ENCODE measurements at regions not wholly inside any gene's neighbourhood (a gene's known extent, or its start where the extent isn't known, plus 50 kb on each side); places are given as distances from the start of the nearest gene placed in this dataset.
"Not testable (repeated sequence)": the region's sequence is repeated elsewhere in the genome, so short reads cannot be mapped to it uniquely, and the experiment has no call there.

DNA sequence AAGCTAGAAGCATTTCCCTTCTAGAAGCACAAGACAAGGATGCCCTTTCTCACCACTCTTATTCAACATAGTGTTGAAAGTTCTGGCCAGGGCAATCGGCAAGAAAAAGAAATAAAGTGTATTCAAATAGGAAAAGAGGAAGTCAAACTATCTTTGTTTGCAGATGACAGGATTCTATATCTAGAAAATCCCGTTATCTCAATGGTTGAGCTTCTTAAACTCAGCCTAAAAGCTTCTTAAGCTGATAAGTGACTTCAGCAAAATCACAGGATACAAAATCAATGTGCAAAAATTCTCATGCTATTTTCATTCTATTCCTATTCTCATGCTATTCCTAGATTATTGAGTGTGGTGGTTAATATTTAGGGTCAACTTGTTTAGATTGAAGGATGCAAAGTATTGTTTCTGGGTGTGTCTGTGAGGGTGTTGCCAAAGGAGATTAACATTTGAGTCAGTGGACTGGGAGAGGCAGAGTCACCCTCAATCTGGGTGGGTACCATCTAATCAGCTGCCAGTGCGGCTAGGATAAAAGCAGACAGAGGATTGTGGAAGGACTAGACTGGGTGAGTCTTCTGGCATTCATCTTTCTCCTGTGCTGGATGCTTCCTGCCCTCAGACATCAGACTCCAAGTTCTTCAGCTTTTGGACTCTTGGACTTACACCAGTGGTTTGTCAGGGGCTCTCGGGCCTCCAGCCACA is 111.9 kb downstream of the LSMEM1 start:
- not testable (repeated sequence) for H3K4me3 ChIP-seq, H3K27ac ChIP-seq

DNA sequence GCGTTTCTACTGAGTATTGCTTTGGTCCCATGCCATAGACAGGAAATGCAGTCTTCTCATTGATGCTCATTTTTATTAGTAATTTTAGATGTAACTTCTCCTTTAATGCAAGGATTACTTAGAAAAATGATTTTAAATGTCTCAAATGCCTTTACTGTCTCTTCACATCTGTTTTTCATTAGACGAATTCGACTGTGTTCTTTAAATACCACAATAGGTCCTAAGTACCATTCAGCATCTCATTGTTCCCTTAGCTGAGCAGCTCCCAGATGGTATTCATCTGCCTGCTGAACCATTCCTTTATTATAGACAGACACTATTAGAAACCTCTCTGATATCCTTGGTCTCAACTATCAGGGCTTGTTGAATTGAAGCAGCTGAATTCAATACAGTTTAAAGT is 113.6 kb downstream of the LSMEM1 start:
- no peak overlapping the region for H3K27ac ChIP-seq
- H3K4me3 ChIP-seq, result no peak overlapping the region

DNA sequence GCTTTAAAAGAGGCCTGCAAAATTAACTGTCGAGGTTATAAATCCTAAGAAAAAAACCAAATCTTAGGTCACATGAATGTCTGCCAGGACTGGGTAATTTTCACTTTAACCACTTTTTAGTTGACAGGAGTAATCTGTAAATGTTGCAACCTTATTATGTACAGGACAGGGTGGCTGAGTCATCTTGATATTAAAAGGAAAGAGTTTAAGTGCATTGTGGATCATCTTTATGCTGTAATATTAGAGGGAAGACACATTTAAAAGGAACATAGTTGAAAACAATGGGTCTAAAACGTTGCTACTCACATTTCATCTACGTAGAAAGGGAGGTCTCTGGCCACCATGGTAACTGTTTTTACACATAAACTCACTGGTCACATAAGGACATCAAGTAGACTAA is 115.5 kb downstream of the LSMEM1 start:
- no peak overlapping the region for H3K27ac ChIP-seq
- H3K4me3 ChIP-seq, result no peak overlapping the region

DNA sequence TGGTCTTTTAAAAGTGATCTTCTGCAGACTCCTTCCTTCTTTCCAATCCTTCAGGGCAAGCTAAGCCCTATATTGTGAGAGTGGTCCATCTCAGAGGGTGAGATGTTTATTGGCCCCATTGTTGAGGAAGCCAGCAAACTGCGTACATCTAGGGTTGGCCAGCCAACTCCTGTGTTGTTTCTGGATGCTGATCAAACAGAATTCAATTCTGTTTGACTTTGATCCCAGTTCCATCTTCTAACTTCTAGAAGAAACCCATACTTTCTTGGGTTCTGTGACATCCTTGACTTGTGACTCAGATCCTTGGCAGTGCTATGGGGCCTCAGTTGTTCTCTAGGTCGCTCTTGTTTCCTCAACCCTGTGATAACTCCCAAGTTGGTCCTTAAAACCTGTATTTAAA is 116.2 kb downstream of the LSMEM1 start:
- no peak overlapping the region for H3K27ac ChIP-seq
- no peak overlapping the region for H3K4me3 ChIP-seq

GRCh38 chr7:112603673-112604072 is 122.9 kb downstream of the LSMEM1 start:
- H3K4me3 ChIP-seq, result no peak overlapping the region

DNA sequence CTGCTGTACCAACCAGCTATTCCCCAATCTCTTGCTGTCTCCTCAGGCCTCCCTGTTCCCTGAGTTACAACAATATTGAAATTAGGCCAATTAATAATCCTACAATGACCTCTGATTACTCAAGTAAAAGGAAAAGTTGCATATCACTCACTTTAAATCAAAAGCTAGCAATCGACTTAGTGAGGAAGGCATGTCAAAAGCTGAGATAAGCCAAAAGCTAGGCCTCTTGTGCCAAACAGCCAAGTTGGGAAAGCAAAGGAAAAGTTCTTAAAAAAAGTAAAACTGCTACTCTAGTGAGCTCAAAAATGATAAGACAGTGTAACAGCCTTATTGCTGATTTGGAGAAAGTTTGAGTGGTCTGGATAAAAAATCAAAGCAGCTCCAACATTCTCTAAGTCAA is 129.8 kb downstream of the LSMEM1 start:
- Histone ChIP-seq H3K27ac (no peak overlapping the region), H3K4me3 (no peak overlapping the region)

More at GRCh38 chr7:112603673-112604072, 122.9 kb downstream of the LSMEM1 start:
- H3K27ac ChIP-seq, result no peak overlapping the region

DNA sequence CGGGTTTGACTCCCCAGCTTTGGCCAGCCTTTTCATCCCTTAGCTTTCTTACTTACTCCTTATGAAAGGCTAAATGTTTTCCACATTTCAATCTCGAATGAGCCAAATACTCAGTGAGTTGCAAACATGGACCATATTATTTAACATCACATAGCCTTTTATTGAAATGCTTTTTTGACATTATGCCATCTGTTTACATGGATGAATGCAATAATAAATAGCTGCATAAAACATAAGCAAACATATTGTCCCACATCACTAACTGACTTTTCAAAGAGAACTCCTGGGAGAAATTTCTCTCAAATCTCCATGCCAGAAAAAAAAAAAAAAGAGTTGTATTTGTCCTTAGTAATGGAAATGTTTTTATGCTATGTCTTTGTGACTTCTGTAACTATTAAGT is 134.9 kb downstream of the LSMEM1 start:
- no peak overlapping the region for H3K4me3 ChIP-seq
- no peak overlapping the region for H3K27ac ChIP-seq

DNA sequence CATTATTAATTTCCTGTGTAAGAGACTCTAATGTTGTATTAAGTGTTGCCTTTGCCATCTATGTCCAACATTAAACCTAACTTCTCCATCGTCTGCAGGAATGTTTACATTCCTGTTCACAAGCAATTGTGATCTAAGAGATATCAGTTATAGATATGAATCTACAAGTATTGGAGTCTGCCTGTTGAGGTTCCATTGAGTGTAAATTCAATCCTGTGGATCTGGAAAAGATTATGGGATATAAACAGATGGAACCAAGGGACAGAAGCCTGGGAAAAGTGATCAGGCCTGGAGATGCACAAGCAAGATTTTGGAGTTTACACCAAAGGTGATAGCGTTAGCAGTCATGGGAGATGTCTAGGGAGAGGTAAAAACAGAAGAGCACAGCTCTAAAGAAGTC is 135.5 kb downstream of the LSMEM1 start:
- H3K27ac ChIP-seq, result no peak overlapping the region
- no peak overlapping the region for H3K4me3 ChIP-seq

GRCh38 chr7:112619343-112619742 is 138.6 kb downstream of the LSMEM1 start:
- Histone ChIP-seq H3K27ac (no peak overlapping the region), H3K4me3 (no peak overlapping the region)

DNA sequence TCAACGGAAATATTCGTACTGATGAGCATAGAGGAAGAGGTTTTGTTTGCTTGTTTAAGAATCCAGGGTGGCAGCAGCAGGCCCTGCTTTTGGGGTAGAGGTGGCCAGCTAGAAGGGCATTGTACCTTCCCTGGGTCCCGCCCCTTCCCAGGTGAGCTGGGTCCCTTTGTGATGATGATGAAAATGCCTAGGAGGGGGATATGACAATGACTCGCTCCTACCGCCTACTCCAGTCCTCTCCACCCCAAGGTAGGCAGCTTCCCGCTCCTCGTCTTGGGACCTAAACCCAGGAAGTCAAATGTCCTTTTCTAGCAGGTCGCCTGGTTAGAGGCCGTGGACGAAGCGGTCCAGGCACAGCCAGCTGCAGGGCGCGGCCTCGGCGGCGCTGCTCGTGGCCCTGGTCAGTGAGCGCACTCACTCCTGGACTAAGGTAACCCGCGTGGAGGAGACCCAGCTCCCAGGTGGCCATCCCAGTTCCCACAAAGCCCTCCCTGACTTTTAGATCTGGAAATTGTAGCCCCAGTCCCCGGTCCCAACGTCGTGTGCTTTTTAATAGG is 141.4 kb downstream of the LSMEM1 start:
- Histone ChIP-seq H3K27ac (no peak overlapping the region), H3K4me3 (no peak overlapping the region)

DNA sequence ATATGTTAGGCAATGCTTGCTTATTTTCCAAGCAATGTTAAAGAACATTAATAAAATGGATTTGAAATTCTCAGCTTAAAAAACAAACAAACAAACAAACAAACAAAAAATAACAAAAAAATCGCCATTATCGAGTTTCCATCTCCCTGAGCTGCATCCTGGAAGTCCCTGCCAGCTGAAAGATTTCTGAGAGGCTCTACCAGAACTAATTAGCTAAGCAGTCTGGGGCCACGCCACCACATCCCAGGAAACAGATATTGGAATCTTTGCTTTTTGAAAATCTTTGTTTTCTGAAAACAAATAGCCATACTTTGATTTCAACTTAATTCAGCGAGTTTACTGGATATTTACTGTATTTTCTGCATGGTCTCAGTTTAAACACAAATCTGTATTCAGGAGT is 143.6 kb downstream of the LSMEM1 start:
- H3K4me3 ChIP-seq, result no peak overlapping the region
- H3K27ac ChIP-seq, result no peak overlapping the region

- Histone ChIP-seq H3K4me3 (no peak overlapping the region), H3K27ac (no peak overlapping the region)
Measured at GRCh38 chr7:112630565-112630964, 149.8 kb downstream of the LSMEM1 start.

DNA sequence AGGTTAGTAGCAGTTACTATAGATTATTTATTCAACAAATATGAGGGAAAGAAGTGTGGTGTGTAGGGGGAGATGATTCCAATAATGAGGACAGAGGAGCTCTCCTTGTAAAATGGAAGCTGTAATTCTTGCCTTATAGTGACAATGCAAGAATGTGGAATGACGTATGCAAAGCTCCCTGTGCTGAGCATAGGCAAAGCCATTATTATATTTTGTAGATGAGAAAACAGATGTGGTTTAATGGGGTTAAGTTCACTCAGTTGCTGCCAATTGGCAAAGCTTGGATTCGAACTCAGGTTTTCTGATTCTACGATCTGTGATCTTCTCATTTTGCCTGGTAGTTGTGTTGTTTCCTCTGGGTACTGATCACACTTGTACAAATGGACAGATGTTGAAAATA is 153.3 kb downstream of the LSMEM1 start:
- H3K4me3 ChIP-seq, result no peak overlapping the region

DNA sequence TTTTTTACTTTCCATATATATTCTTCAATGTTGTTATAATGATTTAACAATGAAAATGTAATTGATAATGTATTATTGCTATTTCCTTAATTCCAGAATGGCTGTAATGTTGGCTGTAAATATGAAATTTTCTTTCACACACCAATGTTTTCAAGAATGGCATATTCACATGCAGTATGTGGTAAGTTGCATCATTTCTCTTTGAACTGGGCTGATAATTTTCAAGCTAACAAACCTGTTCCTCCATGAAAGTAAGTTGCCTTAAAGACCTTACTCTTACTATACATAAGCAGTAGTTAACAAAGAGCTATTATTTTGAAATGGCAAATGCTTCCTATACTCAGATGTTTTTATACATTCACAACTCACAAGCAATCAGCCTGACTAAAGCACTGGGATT is 154.5 kb downstream of the TMEM168 start:
- no peak overlapping the region for H3K27ac ChIP-seq
- no peak overlapping the region for H3K4me3 ChIP-seq

More for the DNA sequence above, 153.3 kb downstream of the LSMEM1 start:
- H3K27ac ChIP-seq, result no peak overlapping the region

DNA sequence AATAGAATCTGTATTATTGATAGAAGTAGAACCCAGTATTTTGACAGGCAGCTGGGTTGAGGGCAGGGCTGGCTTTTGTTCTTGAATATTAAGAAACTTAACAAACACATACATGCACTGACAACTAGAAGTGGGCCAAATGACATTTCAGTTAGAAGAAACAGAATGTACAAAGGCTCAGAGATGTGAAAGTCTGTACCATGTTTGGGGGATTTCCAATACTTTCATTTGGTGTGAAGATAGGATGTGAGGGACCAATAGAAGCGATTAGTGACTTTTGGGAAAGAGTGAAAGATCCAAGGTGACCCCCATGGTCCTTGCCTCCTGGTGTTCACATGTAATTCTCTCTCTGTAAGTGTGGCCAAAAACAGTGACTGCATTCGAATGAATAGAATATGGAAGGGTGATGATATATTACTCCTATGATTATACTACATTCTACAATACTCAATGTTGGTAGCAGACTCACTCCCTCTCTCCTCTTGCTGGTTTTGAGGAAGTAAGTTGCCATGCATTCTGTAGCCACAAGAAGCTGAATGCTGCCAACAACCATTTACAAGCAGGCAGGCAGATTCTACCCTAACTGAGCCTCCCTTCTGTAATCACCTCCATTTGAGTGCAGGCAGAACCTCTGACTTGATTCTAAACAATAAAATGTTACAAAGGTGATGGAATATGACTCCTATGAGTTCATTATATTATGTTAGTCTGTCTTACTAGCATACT is 151.4 kb downstream of the TMEM168 start:
- H3K4me3 ChIP-seq, result no peak overlapping the region
- H3K27ac ChIP-seq, result no peak overlapping the region

DNA sequence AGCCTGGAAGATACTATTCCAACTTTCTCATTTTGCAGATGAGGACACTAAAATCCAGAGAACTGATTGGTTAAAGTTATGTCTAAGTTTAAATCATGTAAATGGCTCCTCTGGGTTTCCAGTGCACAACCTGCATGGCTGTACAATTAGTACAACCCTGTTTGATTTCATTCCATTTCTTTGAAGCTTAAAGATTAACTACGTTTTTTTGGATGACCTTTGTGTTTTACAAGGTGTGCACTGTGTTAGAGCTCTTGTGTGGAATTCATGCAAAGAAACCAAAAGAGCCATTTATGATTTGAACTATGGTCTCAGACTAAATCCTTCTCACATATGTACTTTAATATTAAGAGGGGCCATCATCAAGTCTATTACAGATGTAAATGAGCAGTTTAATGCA is 149.5 kb downstream of the TMEM168 start:
- H3K4me3 ChIP-seq, result no peak overlapping the region
- no peak overlapping the region for H3K27ac ChIP-seq

- Histone ChIP-seq H3K4me3 (no peak overlapping the region), H3K27ac (no peak overlapping the region)
Measured at GRCh38 chr7:112646783-112647182, 143.4 kb downstream of the TMEM168 start.

GRCh38 chr7:112648781-112649180 is 141.4 kb downstream of the TMEM168 start:
- Histone ChIP-seq H3K4me3 (no peak overlapping the region), H3K27ac (no peak overlapping the region)

- Histone ChIP-seq H3K27ac (no peak overlapping the region), H3K4me3 (no peak overlapping the region)
Measured at GRCh38 chr7:112649560-112649959, 140.6 kb downstream of the TMEM168 start.

DNA sequence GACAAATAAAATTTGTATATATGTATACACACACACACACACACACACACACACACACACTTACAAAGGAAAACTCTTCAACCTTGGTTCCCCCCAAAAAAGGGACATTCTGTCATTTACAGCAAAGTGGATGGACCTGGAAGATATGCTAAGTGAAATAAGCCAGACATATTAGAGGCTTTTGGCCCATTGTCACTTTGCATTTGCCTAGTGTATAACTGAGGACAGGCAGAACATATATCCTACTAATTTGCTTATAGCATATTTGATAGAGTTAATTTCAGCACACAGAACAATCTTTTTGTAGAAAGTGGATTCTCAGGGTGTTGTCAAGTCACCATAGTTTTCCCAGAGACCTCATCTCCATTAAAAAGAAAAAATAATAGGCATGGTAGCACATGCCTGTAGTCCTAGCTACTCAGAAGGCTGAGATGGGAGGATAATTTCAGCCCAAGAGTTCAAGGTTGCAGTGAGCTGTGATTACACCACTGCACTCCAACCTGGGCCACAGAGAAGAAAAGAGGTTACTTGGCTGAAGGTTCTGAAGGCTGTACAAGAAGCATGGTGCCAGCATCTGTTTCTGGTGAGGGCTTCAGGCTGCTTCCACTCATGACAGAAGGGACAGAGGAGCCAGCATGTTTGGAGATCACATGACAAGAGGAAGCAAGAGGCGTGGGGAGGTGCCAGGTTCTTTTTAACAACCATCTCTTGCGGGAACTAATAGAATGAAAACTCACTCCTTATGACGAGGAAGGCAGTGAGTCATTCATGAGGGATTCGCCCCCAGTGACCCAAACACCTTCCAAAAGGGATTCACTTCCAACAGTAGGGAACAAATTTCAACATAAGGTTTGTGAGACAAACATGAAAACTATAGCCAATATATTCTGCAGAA is 135.6 kb downstream of the TMEM168 start:
- no peak overlapping the region for H3K4me3 ChIP-seq
- H3K27ac ChIP-seq, result no peak overlapping the region

All from skin epidermis (tissue), 12 donors.